Kidney tubule cell (primary cell): ENCODE measurements at regions not wholly inside any gene's neighbourhood (a gene's known extent, or its start where the extent isn't known, plus 50 kb on each side); places are given as distances from the start of the nearest gene placed in this dataset.
"Not testable (repeated sequence)": the region's sequence is repeated elsewhere in the genome, so short reads cannot be mapped to it uniquely, and the experiment has no call there.

Experiments
- DNase-seq: peaks from one replicate; pipeline ENCODE4 v3.0.0-alpha.2; 2018; ENCODE audit warnings: low spot score

GRCh38 chr4:96429657-96430056, 589.8 kb downstream of the PDHA2 start:
- DNase-seq, result no peak

DNA sequence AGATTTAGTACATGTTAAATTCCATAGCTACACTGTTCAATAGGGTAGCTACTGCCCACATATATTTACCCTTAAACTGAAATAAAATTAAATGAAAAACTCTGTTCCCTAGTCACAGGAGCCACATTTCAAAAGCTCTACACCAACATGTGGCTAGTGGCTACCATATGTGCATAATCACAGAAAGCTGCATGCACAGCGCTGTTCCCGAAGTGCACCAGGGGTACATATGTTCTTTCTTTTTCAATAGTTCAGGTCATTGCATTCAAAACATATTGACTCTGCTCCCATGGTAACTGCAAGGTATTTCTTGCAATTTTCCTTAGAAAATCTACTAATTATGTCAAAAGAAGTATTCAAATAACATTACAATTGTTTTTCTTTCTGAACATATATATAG, 591.2 kb downstream of the PDHA2 start:
- no peak for DNase-seq

DNA sequence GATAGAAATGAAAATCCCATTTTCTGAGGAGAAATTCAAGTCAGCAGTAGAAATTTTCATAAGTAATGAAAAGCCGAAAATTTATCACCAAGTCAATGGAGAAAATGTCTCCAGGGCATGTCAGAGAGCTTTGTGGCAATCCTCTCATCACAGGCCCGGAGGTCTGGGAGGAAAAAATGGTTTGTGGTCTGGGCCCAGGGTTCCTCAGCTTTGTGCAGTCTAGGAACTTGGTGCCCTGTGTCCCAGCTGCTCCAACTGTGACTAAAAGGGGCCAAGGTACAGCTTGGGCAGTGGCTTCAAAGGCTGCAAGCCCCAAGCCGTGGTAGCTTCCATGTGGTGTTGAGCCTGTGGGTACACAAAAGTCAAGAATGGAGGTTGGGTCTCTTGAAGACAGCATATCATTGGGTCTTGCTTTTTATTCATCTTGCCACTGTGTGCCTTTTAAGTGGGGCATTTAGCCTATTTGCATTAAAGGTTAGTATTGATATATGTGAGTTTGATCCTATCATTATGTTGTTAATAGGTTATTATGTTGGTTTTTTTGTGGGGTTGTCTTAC, 608.5 kb downstream of the PDHA2 start:
- DNase-seq, result no peak

GRCh38 chr4:96455045-96455720, 615.3 kb downstream of the PDHA2 start:
- DNase-seq, result no peak

GRCh38 chr4:96458031-96458430, 618.1 kb downstream of the PDHA2 start:
- DNase-seq, result not testable (repeated sequence)

DNA sequence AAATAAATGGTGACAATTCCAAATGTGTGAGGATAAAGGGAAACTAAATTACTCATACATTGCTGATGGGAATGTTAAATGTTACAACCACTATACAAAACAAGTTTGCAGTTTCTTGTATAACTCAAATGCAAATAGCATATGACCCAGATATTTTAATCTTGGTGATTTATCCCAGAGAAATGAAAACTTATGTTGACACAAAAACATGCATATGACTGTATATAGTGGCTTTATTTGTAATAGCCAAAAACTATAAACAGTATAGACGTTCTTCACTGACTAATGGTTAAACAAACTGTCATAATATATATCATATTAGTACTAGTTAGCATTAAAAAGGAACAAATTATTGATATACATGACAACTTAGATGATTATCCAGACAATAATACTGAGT, 619.2 kb downstream of the PDHA2 start:
- DNase-seq, result no peak

- no peak for DNase-seq
Measured at GRCh38 chr4:96465834-96466233, 625.9 kb downstream of the PDHA2 start.

- DNase-seq, result no peak
Measured at GRCh38 chr4:96471956-96472867, 632.3 kb downstream of the PDHA2 start.

DNA sequence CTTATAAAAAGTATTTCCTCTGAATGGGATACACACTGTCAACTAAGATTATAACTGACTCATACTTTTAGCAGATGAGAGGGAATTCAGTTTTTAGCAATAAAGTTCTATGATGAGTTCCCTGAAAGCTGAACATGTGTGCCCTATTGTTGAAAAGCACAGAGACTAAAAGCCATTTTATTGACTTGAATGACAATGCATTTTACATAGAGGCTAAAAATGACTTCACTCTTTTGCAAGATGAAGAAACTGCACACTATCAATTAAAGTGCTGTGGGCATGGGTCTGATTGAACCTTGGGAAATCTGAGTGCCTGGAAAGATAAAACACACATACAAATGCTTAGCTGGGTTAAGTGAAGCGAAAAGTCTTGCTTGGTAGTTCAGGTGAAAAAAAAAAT, 633.4 kb downstream of the PDHA2 start:
- DNase-seq, result no peak

- no peak for DNase-seq
Measured at GRCh38 chr4:96483308-96484030, 643.6 kb downstream of the PDHA2 start.

- no peak for DNase-seq
Measured at GRCh38 chr4:96486563-96486962, 646.7 kb downstream of the PDHA2 start.

DNA sequence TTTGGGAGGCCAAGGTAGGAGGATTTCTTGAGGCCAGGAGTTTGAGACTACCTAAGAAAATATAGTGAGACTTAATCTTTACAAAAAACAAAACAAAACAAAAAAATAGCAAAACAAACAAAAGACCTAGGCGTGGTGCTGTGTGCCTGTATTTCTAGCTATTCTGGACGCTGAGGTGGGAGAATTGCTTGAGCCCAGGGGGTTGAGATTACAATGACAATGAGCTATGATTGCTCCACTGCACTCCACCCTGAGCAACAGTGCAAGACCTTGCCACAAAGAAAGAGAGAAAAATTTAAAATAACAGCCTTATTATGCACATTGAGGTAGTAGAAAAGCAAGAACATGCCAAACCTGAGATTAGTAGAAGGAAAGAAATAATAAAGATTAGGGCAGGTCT, 657.7 kb downstream of the PDHA2 start:
- DNase-seq, result no peak

GRCh38 chr4:96504386-96504785, 664.5 kb downstream of the PDHA2 start:
- DNase-seq, result no peak

GRCh38 chr4:96509039-96509741, 669.3 kb downstream of the PDHA2 start:
- no peak for DNase-seq

DNA sequence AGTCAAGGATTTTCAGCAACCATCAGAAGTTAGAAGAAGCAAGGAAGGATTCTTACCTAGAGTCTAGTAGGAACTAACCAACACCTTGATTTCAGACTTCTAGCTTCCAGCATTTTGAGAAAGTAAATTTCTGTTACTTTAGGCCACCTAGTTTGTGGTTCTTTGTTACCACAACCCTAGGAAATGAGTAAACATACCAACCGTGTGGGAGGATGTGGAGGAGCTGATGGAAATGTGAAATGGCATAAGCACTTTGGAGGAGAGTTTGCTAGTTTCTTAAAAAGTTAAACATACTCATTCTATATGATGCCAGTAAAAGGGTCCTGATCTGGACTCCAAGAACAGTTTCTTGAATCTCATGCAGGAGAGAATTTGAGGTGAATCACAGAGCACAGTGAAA, 679.4 kb downstream of the PDHA2 start:
- DNase-seq, result no peak

DNA sequence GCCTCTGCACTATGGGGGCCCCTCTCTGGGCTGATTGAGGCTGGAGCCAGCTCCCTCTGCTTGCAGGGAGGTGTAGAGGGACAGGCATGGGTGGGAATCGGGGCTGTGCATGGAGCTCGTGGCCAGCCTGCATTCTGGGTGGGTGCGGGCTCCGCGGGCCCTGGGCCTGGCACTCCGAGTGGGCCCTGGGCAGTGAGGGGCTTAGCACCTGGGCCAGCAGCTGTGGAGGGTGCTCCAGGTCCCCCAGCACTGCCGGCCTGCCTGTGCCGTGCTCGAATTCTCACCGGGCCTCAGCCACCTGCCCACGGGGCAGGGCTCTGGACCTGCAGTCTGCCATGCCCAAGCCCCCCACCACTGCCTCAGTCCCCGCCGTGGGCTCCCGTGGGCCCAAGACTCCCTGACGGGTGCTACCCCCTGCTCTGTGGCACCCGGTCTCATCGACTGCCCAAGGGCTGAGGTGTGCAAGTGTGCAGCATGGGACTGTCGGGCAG, 681.2 kb downstream of the PDHA2 start:
- DNase-seq, result no peak

DNA sequence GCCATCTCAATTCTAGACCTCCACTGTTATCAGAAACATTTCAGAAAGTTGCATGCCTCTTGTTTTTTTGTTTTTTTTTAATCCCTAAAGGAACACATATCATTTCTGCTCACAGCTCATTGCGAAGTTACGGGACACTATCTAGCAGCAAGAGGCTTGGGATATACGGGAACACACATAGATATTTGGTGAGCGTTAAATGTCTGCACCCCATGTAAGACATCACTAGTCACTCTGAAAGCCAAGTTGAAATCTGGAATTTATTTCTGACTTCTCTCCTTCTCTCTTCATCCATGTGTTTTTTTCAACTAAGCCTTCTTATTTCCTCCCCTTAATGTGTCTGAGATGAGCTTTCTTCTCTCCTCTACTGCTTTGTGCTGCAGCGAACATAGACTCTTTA, 683.7 kb downstream of the PDHA2 start:
- no peak for DNase-seq

DNA sequence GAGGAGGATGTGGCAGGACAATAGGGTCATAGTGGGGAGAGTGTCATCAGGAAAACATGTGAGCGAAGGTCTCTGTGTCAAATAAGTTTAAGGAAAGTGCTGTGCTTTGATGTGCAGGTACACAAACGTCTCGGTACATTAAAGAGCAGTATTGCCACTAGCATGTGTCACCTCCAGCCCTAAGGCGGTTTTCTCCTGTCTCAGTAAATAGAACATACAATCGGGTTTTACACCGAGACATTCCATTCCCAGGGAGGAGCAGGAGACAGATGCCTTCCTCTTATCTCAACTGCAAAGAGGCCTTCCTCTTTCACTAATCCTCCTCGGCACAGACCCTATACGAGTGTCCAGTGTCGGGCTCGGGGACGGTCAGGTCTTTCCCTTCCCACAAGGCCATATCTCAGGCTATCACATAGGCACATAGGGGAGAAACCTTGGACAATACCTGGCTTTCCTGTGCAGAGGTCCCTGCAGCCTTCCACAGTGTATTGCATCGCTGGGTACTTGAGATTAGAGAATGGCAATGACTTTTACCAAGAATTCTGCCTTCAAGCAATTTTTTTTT, 684.5 kb downstream of the PDHA2 start:
- no peak for DNase-seq

GRCh38 chr4:96525898-96526297, 686.0 kb downstream of the PDHA2 start:
- peak; percentile 16 for DNase-seq

DNA sequence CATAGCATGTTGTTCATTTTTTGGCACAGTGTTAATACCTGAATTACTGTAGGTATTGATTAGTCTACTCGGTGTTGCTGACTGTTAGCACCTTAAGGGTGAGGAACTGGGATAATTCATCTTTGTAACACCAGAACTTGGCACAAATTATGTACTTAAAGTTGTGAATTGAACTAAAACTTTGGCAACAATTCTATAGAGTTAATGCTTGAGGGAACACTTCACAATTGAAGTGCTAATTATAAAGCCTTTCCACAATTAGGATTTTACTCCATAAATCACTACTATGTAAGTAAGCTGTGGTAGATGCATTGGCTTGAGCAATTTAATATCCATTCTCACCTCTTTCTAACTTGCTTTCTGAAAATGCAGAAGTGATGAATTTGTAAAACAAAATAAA, 686.7 kb downstream of the PDHA2 start:
- DNase-seq, result no peak

- no peak for DNase-seq
Measured at GRCh38 chr4:96531836-96532235, 691.9 kb downstream of the PDHA2 start.
